GM12872 (cell line): ENCODE measurements at regions not wholly inside any gene's neighbourhood (a gene's known extent, or its start where the extent isn't known, plus 50 kb on each side); places are given as distances from the start of the nearest gene placed in this dataset.

ENCODE experiments used
- TF ChIP-seq, protein P1 (sequence below): IDR thresholded peaks from 3 replicates; pipeline ENCODE4 v1.5.1; 2011; ENCODE audit warnings: low read depth, mild to moderate bottlenecking, low read length, moderate library complexity; ENCODE audit not compliant: insufficient read depth

DNA sequence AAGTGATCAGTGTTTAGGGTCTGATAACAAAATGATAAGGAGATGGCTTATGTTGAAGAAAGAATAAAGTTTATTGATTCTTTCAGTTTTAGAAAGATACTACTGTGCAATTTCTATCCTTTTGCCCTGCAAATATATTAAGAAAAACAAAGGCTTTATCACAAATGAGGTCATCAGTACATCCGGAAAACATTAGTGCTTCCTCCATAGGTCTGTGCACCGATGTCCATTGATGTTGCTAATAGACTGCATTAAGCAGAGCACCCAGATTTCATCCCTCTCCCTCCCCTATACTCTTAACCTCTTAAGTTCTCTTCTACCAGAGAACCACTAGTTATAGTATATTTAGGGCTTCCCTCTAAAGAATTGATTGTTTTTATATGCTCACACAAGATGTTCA is 53.7 kb upstream of the HHIP start:
- TF ChIP-seq, protein P1, sequence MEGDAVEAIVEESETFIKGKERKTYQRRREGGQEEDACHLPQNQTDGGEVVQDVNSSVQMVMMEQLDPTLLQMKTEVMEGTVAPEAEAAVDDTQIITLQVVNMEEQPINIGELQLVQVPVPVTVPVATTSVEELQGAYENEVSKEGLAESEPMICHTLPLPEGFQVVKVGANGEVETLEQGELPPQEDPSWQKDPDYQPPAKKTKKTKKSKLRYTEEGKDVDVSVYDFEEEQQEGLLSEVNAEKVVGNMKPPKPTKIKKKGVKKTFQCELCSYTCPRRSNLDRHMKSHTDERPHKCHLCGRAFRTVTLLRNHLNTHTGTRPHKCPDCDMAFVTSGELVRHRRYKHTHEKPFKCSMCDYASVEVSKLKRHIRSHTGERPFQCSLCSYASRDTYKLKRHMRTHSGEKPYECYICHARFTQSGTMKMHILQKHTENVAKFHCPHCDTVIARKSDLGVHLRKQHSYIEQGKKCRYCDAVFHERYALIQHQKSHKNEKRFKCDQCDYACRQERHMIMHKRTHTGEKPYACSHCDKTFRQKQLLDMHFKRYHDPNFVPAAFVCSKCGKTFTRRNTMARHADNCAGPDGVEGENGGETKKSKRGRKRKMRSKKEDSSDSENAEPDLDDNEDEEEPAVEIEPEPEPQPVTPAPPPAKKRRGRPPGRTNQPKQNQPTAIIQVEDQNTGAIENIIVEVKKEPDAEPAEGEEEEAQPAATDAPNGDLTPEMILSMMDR: no peak

DNA sequence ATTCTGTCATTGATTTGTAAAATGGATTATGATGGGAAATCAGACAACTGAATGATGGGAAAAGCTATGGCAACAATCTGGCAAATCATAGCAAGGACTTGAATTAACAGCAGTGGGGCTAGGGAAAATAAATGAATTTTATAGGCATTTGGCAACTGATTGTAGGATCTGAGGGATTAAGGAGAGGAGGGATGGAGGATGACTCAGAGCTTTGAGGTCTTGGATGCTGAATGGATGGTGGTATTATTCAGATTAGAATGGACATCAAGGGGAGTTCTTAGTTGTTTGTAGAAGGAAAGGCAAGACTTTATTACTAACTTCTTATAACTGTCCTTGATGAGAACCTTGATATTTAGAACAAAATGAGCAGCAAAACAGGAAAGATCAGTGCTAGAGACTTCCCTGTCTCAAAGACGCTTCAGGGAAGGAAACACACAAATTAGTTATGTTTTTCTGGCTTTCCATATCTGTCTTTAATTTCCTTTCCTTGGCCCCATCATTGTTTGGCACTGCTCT is 51.4 kb upstream of the HHIP start:
- TF ChIP-seq, protein P1: no peak

DNA sequence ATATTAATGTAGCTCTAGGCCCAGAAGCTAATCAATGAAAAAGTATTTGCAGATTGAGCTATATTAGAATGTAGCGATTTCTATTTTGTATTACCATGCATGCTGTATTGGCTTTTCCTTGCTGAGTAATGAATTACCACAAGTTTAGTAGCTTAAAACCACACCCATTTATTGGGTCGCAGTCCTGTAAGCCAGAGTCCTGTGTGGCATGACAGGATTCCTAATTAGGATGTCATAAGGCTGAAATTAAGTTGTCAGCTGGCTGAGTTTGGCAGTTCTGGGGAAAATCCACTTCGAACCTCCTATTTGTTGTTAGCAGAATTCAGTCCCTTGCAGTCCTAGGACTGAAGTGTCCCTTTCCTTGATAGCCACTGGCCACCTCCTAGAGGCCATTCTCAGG is 50.3 kb upstream of the HHIP start:
- TF ChIP-seq, protein P1: no peak
